ENCODE measurements at regions not wholly inside any gene's neighbourhood (a gene's known extent, or its start where the extent isn't known, plus 50 kb on each side); places are given as distances from the start of the nearest gene placed in this dataset.
"Not testable (repeated sequence)": the region's sequence is repeated elsewhere in the genome, so short reads cannot be mapped to it uniquely, and the experiment has no call there.

DNA sequence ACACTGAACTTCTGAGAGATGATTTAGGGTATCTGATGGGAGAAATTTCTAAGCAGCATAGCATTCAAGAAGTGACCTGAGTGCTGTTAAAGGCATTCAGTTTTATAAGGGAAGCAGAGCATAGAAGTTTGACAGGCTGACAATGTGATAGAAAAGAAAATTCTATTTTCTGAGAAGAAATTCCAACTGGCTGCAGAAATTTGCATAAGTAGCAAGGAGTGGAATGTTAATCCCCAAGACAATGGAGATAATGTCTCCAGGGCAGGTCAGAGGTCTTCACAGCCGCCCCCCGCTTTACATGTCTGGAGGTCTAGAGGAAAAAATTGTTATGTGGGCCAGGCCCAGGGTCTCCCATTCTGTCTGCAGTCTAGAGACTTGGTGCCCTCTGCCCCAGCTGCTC is 1361.8 kb upstream of the EYS start:
- DNase-seq (ENCODE audit: low spot score) = no peak

DNA sequence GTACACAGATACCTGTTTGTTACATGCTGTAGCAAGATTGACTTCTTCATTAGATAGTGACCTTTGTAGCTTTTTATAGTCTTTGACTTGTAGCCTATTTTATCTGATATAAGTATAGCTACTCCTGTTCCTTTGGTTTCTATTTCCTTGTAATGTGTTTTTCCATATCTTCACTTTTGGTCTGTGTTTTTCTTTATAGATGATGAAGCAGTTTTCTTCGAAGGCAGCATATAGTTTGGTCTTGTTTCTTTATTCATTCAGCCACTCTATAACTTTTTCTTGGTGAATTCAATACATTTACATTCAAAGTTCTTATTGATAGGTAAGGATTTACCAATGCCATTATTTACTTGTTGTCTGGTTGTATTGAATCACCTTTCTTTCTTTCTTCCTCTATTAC is 1357.3 kb upstream of the EYS start:
- DNase-seq (ENCODE audit: low spot score) = no peak

DNA sequence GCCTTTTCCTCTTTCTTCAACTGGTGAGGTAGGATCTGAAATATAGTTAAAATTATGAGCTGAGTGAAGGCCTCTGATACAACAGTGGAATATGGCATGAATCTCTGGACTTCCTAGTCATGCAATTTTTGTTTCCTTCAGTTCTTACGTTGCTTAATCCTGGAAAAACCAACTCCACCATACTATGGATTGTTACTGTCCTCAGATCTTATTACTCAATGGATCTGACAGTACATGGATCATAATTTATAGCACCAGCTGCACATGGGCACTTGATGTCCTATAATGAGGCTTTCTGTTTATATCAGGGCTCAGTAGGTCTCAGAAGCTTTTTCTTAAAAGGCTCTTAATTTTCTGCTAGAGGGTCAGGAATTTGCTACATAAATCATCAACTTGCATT is 1341.0 kb upstream of the EYS start:
- DNase-seq (ENCODE audit: low spot score) = no peak

DNA sequence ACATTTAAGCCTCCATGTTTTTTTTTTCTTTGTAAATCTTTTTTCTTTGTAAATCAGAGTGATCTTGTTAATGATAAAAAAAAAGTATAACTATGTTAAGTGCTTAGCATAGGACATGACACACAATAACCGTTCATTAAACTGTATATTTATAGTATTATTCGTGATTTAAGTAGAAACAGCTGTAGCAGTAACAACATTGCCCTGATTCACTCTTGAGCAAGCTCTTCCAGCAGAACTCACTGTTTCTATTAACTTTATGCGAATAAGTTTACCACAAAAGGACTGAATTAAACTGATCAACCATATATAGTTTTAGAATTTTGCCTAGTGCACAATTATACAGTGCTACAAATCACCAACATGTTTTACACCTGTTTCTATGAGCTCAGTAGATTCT is 1338.0 kb upstream of the EYS start:
- no peak for DNase-seq (ENCODE audit: low spot score)

DNA sequence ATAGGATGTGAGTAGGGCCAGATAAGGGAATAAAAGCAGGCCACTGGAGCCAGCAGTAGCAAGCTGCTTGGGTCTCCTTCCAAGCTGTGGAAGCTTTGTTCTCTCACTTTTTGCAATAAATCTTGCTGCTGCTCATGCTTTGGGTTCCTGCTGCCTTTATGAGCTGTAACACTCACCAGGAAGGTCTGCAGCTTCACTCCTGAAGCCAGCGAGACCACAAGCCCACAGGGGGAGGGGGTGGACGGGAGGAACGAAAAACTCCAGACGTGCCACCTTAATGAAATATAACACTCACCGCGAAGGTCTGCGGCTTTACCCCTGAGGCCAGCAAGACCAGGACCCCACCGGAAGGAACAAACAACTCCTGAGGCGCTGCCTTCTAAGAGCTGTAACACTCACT is 1324.4 kb upstream of the EYS start:
- no peak for DNase-seq (ENCODE audit: low spot score)

DNA sequence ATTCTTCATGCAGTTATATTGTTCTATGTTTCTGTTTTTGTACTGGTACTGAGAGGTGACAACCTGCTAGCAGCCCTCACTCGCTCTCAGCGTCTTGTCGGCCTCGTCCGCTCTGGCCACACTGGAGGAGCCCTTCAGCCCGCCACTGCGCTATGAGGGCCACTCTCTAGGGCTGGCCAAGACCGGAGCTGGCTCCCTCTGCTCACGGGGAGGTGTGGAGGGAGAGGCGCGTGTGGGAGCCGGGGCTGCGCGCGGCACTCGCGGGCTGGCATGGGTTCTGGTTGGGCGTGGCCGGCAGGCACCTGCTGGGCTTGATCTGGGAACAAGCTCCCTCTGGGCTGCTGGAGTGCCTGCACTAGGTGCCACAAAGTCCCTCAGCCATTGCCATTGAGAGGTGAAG is 1323.8 kb upstream of the EYS start:
- no peak for DNase-seq (ENCODE audit: low spot score)

DNA sequence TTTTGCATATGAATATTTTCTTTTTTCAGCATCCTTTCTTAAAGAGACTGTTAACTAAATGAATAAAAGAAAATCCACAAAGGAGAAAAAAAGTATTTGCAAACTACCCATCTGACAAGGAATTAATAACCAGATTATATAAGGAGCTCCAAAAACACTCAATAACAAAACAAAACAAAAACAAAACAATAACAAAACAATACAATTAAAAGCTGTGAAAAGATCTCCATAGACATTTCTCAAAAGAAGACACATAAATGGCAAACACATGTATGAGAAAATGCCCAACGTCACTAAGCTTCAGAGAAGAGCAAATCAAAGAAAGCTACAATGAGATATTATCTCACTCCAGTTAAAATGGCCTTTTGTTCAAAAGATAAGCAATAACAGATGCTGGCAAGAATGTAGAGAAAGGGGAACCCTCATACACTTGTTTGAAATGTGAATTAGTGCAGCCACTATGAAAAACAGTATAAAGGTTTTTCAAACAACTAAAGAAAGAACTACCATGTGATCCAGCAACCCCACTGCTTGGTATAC is 1310.0 kb upstream of the EYS start:
- DNase-seq (ENCODE audit: low spot score) = no peak

DNA sequence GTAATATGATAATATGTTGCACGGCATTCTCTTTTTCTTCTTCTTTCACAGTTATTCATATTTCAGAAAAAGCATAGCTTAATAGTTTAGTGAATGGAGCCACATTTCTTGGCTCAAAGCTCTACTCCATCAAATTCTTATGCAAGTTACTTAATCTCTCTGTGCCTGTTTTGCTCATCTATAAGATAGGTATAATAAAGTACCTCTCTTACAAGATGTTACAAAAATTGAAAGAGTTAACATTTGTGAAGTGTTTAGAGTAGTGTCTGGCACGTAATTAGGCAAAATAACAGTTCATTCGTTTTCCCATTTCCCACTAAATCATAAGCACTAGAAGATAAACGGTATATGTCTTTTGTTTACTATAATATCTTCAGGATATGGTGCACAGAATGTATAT is 1304.4 kb upstream of the EYS start:
- DNase-seq (ENCODE audit: low spot score) = no peak

DNA sequence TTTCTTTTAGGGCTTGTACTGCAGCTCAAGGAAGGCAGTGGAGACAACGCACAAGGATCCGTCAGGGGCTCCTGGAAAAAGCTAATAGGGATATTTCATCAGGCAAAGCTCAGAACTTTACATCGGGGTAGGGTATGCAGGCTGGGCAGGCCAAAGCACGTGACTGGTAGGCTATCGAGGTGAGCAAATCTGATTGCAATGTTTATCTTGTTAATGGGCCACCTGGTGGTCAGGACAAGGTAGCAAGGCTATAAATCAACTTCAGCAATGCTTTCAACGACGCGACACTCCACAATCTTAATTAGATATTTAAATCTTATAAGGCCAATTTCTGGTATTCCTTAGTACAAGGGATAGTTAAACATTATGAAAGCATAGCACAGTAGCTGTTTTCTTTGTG is 1302.8 kb upstream of the EYS start:
- no peak for DNase-seq (ENCODE audit: low spot score)

DNA sequence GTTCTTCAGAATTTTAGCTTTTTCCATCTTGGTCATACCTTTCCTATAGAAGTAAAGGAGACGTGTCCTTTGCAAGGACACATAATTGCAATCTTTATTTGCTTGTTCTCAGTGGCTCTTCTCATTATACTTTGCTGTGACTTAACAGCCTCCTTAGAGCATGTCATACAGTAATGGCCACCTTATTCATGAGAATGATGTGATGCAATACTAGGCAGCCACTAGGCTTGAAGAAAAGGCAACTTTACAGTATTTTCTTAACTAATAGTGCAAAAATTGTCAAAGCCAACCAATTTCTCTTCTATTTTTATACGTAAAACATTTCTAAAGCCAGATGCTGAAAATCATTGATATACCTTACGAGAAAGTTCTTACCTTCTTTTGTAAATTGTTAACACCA is 1296.8 kb upstream of the EYS start:
- DNase-seq (ENCODE audit: low spot score) = no peak

DNA sequence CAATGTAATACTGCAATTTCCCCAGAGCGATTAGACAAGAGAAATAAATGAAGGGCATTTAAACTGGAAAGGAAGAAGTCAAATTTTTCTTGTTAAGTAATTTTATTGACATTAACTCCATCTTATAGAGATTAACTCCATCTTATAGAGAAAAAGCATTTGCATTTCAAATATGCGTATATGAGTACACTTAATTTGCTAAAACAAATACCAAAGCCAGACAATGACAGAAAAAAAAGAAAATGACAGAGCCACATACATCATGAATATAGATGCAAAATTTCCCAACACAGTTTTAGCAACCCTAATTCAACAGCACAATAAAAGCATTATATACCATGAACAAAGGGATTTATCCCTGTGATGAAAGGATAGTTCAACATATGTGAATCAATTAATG is 1293.1 kb upstream of the EYS start:
- no peak for DNase-seq (ENCODE audit: low spot score)

DNA sequence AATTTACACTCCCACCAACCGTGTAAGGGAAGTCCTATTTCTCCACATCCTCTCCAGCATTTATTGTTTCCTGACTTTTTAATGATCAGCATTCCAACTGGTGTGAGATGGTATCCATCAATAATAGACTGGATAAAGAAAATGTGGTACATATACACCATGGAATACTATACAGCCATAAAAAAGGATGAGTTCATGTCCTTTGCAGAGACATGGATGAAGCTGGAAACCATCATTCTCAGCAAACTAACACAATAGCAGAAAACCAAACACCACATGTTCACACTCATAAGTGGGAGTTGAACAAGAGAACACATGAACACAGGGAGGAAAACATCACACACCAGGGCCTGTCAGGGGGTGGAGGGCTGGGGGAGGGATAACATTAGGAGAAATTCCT is 1290.6 kb upstream of the EYS start:
- DNase-seq (ENCODE audit: low spot score) = not testable (repeated sequence)

DNA sequence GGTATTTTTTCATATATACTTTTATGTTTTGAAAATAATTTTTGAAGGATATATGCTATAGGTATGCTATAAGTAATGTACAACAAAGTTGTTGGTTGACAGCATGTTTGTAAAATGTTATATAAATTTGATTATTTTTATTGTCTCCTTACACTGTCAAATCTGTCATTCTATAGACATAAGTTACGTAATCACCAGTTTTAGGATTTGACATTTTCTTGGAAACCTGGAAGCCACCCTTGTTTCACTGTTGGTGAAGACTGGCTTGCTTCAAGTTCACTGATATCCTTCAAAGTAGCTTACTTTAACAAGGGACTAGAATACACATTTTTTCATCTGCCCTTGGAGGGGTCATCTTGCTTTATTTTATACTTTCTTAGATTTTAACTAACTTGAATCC is 1288.6 kb upstream of the EYS start:
- no peak for DNase-seq (ENCODE audit: low spot score)

DNA sequence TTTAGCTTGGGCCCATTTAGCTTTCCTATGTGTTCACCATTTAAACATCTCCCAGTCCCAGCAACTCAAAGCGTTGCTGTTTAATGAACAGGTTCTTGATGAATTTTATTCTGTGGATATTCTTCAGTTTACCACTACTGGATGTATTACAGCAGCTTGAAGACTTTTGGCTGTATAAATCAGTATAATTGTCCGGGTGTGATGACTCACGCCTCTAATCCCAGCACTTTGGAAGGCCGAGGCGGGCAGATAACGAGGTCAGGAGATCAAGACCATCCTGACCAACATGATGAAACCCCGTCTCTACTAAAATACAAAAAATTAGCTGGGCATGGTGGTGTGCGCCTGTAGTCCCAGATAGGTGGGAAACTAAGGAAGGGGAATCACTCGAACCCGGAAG is 1286.7 kb upstream of the EYS start:
- not testable (repeated sequence) for DNase-seq (ENCODE audit: low spot score)

DNA sequence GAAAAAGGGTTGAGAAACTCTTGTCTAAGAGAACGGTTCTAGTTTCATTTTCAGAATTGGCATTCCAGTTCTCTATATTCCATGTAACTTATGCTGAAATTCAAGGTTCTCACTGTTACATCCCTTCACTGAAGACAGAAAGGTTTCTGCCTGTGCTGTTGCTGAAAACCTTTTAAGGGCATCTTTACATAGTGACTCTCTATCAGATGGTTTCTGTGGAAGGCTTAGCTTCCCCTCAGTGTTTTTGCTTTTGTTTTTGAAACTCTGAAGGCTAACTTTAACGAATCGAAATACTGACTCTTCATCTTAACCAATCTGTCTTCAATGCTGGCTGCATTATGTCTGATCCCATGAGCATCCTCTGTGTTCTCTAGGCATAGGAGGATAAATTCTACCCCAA is 1286.2 kb upstream of the EYS start:
- no peak for DNase-seq (ENCODE audit: low spot score)

DNA sequence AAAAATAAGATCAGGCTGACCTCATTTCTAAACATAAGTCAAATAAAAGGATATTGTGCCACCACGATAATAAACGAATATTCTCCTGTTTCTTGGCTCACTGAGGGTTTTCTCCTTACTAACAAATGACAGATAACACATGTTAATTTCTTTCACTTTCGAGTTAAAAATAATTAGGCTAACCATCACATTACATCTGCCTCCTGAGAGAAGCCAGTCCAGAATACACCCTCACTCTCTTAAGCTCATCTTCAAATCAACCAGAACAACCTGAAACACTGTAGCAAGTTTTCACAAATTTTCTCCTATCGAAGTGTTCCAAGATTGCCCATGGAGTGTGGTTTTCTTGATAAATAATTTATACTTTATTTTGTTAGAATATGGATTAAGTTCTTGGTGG is 1285.6 kb upstream of the EYS start:
- no peak for DNase-seq (ENCODE audit: low spot score)

DNA sequence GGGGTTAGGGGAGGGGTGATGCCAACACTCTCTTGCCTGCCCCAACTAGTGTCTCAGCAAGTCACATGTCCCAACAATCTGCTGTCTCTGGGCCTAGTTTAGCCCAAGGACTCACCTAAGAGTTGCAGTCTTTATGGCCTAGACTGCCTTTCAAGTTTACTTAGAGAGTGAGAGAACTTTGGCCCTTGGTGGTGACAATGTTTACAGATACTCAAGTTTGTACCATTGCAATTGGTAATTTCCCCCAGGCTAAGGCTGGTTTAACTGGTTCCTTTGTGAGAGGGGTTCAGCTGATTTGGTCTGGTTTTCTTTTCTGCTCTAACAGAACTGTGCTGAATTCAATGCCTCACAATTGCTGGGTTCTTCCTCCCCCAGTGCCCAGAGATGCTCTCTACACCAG is 1279.9 kb upstream of the EYS start:
- DNase-seq (ENCODE audit: low spot score) = no peak

DNA sequence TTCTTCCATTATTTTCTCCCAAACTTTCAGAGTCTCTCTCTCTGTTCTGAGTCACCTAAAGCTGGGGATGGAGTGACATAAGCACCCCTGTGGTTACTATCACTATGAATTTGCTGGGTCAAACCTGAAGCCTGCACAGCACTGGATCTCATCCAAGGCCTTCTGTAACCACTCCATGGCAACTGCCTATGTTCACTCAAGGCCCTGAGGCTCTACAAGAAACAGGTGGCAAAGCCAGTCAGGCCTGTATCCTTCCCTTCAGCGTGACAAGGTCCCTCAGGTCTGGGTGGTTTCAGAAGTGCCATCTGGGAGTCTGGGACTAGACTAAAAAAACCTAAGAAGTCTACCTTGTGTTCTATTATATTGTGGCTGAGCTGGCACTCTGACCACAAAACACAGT is 1278.8 kb upstream of the EYS start:
- no peak for DNase-seq (ENCODE audit: low spot score)

DNA sequence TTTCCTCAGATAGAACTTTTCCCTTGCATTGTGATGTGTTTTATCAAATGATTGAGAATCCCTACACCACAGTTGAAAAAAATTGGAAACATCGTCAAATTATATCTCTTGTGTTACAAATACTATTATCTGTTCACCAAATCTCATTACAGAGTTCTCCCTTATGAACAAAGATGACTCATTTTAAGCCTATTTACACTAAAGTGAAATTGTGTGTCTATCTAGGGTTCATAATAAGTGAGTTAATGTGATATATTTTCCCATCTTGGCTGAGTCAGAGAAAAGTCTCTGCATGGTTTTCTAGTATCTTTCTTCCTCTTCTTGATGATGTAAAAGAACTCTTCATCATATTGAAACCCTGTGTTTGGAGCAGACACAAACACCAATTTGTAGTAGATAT is 1263.3 kb upstream of the EYS start:
- no peak for DNase-seq (ENCODE audit: low spot score)

DNA sequence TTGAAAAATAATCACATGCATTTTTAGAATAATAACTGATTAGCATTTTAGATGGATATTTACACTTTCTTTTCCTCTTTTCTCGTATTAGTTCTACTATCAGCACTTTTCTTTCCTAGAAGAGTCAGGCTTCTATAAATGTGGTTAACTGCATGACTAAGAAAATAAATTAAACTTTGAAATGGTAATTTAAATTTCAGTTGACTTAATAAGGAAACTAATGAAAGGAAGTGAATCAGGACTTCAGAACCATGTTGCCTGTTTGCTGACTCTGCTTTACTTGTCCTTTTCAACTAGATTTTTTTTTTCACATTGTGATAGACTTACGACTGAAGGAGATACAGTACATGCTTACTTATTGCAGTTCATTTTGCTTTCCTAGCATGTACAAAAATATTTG is 1258.2 kb upstream of the EYS start:
- DNase-seq (ENCODE audit: low spot score) = no peak

DNA sequence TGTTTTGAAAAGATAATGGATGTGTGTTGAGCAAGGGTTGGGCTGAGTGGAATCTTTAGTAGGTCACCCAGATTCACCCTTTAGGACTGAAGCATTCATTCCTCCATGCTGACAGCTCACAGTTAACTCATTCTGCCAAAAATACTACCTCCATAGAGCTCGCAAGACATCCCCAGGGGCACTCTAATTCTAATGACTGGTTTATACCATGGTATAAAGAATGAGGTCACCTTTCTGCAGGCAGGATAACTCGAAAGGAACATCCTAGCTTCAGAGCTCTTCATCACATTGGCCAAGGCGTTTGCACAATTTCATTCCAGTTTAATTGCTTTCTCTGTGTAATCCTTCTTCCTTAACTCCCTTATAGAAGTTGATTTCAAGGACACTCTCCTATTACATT is 1257.2 kb upstream of the EYS start:
- no peak for DNase-seq (ENCODE audit: low spot score)

DNA sequence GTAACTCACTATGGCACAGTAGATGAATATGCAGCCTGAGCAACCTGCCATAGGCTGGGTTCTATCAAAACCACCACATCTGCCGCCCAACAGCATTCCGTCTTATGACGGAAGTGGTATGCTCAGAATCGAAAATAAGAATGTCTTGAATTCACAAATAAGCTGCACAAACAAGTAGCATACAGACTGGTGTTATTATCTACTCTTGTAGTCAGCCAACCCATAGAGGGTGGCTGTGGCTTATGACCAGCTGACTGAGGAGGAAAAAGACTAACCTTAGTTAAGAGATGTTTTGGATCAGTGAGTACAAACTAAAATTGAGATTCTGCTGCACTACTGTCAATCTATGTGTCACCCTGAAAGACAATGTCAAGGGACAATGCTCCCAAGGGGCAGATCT is 1255.1 kb upstream of the EYS start:
- DNase-seq (ENCODE audit: low spot score) = no peak

DNA sequence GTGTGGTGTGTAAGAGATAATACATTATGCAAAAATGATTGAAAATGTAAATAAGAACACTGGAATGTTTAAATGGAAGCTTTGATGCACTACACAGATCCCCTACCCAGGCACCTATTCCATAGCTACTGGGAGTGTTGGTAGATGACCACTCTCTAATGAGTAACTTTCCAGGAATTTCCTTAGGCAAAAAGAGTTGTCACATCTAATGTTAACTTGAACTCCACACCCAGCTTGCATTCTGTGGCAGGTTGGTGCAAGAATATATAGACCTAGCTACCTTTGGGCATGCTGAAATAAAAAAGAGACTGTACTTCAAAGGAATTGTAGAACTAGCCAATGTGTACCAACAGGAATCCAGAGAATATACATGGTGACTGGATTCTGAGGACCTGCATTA is 1254.2 kb upstream of the EYS start:
- DNase-seq (ENCODE audit: low spot score) = no peak

DNA sequence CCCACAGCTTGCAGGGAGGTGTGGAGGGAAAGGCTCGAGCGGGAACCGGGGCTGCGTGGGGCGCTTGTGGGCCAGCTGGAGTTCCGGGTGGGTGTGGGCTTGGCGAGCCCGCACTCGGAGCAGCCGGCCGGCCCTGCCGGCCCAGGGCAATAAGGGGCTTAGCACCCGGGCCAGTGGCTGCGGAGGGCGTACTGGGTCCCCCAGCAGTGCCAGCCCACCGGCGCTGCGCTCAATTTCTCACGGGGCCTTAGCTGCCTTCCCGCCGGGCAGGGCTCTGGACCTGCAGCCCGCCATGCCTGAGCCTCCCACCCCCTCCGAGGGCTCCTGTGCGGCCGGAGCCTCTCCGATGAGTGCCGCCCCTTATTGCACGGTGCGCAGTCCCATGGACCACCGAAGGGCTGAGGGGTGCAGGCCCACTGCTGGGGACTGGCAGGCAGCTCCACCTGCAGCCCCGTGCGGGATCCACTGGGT is 1242.2 kb upstream of the EYS start:
- DNase-seq (ENCODE audit: low spot score) = no peak

DNA sequence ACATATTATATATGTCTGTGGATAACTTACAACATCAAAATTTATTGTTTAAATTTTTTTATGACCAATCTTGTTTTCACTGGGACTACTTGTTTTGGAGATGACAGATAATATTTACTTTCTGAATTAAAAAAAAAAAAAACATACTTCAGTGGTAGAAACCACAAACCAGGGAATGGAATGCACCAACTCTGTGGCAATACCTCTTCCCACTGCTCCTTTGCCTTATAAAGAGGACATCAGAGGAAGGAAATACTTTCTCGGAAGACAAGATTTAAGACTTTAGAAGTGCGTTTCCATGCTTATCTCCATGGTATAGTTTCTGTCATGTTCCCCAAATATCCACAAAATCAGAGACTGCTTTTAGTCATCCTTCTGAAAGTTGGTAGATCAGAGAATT is 1241.1 kb upstream of the EYS start:
- no peak for DNase-seq (ENCODE audit: low spot score)

Measured in ecto neural progenitor cell (in vitro differentiated cells).